K562 (cell line): ENCODE measurements at regions not wholly inside any gene's neighbourhood (a gene's known extent, or its start where the extent isn't known, plus 50 kb on each side); places are given as distances from the start of the nearest gene placed in this dataset.

ENCODE experiments used
- ATAC-seq: fragments of 200-7000 bp; cut with Tn5 transposase; 3 replicates; pipeline ENCODE4 v1.9.1; 2020; ENCODE audit warnings: moderate library complexity
- BruUV-seq: library from RNA; stranded (reverse); fragments of 400-500 nt; replicated peaks from 2 replicates; lab custom pipeline; 2021; lab: Mats Ljungman, UMichigan
- CTCF ChIA-PET: fragments of 300-600 bp; formaldehyde crosslinking; extraction: SDS; loops from one replicate; lab custom pipeline; 2021; ENCODE audit warnings: low intra/inter-chr PET ratio; lab: Yijun Ruan, JAX
- POLR2A ChIA-PET: fragments of 300-600, 350-650 bp; sonication (Branson Sonifier 250); formaldehyde crosslinking; extraction: SDS; loops from one replicate; lab custom pipeline; 2021; ENCODE audit warnings: antibody characterized with exemption, inconsistent platforms; lab: Yijun Ruan, JAX
- DNase-seq, 4 experiments: peaks; one replicate each; pipeline versions ENCODE4 v3.0.0 to v3.0.0-alpha.2; 2011 to 2018; ENCODE audit warnings: low spot score in 3 of 4, mixed read lengths in 3 of 4; ENCODE audit errors: extremely low read depth in 1 of 4
- FAIRE-seq: peaks from 2 replicates; lab custom pipeline; 2011; peaks lifted over from hg19 to GRCh38; lab: Jason Lieb, UNC
- H2AFZ ChIP-seq: 2 replicates; pipeline ENCODE4 v1.6.0; 2011; ENCODE audit warnings: low read depth, low read length, control low read depth, inconsistent platforms
- H3K27ac ChIP-seq: fragments of 200-600 bp; 3 replicates; pipeline ENCODE4 v1.8.0; 2011; ENCODE audit warnings: low read depth, mild to moderate bottlenecking, control low read depth, inconsistent platforms, low read length, moderate library complexity, mixed read lengths; ENCODE audit errors: extremely low read depth
- H3K27me3 ChIP-seq, 2 experiments: fragments of 300-600 bp in 1 of 2; 2 replicates in 1 of 2; 3 replicates in 1 of 2; pipeline versions ENCODE4 v1.6.0 to v1.8.0; 2011; ENCODE audit warnings: inconsistent platforms in 2 of 2, low read length in 2 of 2, mild to moderate bottlenecking in 1 of 2, mixed read lengths in 1 of 2, moderate library complexity in 1 of 2; ENCODE audit not compliant: control insufficient read depth in 2 of 2, insufficient read depth in 2 of 2
- H3K36me3 ChIP-seq: fragments of 300-600 bp; 3 replicates; pipeline ENCODE4 v1.8.0; 2011; ENCODE audit warnings: mild to moderate bottlenecking, low read length, inconsistent platforms; ENCODE audit not compliant: control insufficient read depth, insufficient read depth
- H3K4me1 ChIP-seq, 2 experiments: fragments of 200-600 bp in 1 of 2; replicated peaks in 1 of 2; 2 replicates in 1 of 2; 3 replicates in 1 of 2; pipeline versions ENCODE4 v1.5.1 to v1.8.0; 2011; ENCODE audit warnings: inconsistent platforms in 2 of 2, low read length in 2 of 2, mild to moderate bottlenecking in 1 of 2, mixed read lengths in 1 of 2, moderate library complexity in 1 of 2; ENCODE audit not compliant: control insufficient read depth in 2 of 2, insufficient read depth in 2 of 2
- H3K4me2 ChIP-seq: 2 replicates; pipeline ENCODE4 v1.6.1; 2011; ENCODE audit warnings: low read length, control low read depth, inconsistent platforms, mixed read lengths; ENCODE audit not compliant: insufficient read depth
- H3K4me3 ChIP-seq: fragments of 200-600 bp; sonication (generic), shearing (Covaris generic); 2 replicates; pipeline ENCODE4 v1.5.1; 2016; ENCODE audit warnings: control low read depth, inconsistent platforms
- H3K79me2 ChIP-seq: fragments of 200-600 bp; 3 replicates; pipeline ENCODE4 v1.8.0; 2011; ENCODE audit warnings: low read length, inconsistent platforms; ENCODE audit not compliant: control insufficient read depth, insufficient read depth
- H3K9ac ChIP-seq, 2 experiments: 2 replicates each; pipeline versions ENCODE4 v1.6.0 to v1.6.1; 2011; ENCODE audit warnings: low read depth in 2 of 2, low read length in 2 of 2, control low read depth in 1 of 2, inconsistent platforms in 1 of 2, mild to moderate bottlenecking in 1 of 2, mixed read lengths in 1 of 2; ENCODE audit not compliant: insufficient read depth in 1 of 2
- H3K9me1 ChIP-seq: one replicate; pipeline ENCODE4 v1.6.0; 2011; ENCODE audit warnings: inconsistent platforms, mild to moderate bottlenecking, low read length, moderate library complexity; ENCODE audit not compliant: control insufficient read depth, insufficient read depth
- H3K9me3 ChIP-seq: replicated peaks from 2 replicates; pipeline ENCODE4 v1.5.1; 2011; ENCODE audit warnings: low read depth, low read length, inconsistent platforms; ENCODE audit not compliant: control insufficient read depth, insufficient read depth
- H4K20me1 ChIP-seq: replicated peaks from 2 replicates; pipeline ENCODE4 v1.6.1; 2011; ENCODE audit warnings: low read length, inconsistent platforms, mixed read lengths; ENCODE audit not compliant: control insufficient read depth, insufficient read depth
- BRF1 ChIP-seq: IDR thresholded peaks from 3 replicates; pipeline ENCODE4 v1.6.1; 2011; ENCODE audit warnings: borderline replicate concordance, mild to moderate bottlenecking; ENCODE audit not compliant: insufficient read length; ENCODE audit errors: extremely low read depth
- CREBBP ChIP-seq: IDR thresholded peaks from one replicate; pipeline ENCODE4 v1.6.1; 2012; ENCODE audit warnings: low read depth, mild to moderate bottlenecking, control low read depth, inconsistent platforms, low read length
- DACH1 ChIP-seq: fragments of 450-650 bp; IDR thresholded peaks from 2 replicates; pipeline ENCODE4 v1.6.1; 2018; ENCODE audit not compliant: partially characterized antibody
- E2F3 ChIP-seq: fragments of 250-450 bp; sonication (Bioruptor Pico); IDR thresholded peaks from 2 replicates; pipeline ENCODE4 v1.4.0; 2020; ENCODE audit warnings: mild to moderate bottlenecking
- EP300 ChIP-seq: IDR thresholded peaks from 2 replicates; pipeline ENCODE4 v1.6.1; 2012; ENCODE audit warnings: low read length, improper control_type of control experiment
- HMGN3 ChIP-seq: IDR thresholded peaks from 2 replicates; pipeline ENCODE4 v1.6.1; 2011; ENCODE audit warnings: borderline replicate concordance, low read depth, mild to moderate bottlenecking, mixed read lengths, low read length; ENCODE audit not compliant: insufficient read length; ENCODE audit errors: extremely low read depth
- HNRNPK ChIP-seq: fragments of 200-400 bp; formaldehyde crosslinking; IDR thresholded peaks from one replicate; pipeline ENCODE4 v1.6.1; 2018; ENCODE audit warnings: mild to moderate bottlenecking, low read depth, low read length; ENCODE audit not compliant: poor library complexity, severe bottlenecking
- KLF13 ChIP-seq: fragments of 450-650 bp; IDR thresholded peaks from 2 replicates; pipeline ENCODE4 v1.6.1; 2016; ENCODE audit warnings: missing genetic modification characterization, low read depth, mild to moderate bottlenecking, missing compliant biosample characterization, moderate library complexity, borderline replicate concordance
- NEUROD1 ChIP-seq: fragments of 150-350 bp; IDR thresholded peaks from 2 replicates; pipeline ENCODE4 v1.6.1; 2014; ENCODE audit warnings: borderline replicate concordance, low read length, low read depth; ENCODE audit not compliant: partially characterized antibody
- RBM22 ChIP-seq: fragments of 200-400 bp; formaldehyde crosslinking; IDR thresholded peaks from 2 replicates; pipeline ENCODE4 v1.6.1; 2018; ENCODE audit warnings: low read length, low read depth; ENCODE audit not compliant: poor library complexity, severe bottlenecking
- SAP30 ChIP-seq: fragments of 200-600 bp; sonication (generic); IDR thresholded peaks from 2 replicates; pipeline ENCODE4 v1.6.1; 2012; ENCODE audit warnings: borderline replicate concordance, low read depth, mild to moderate bottlenecking, moderate library complexity, low read length, control low read depth, inconsistent platforms; ENCODE audit not compliant: insufficient read depth, poor library complexity, severe bottlenecking
- ZBTB17 ChIP-seq: fragments of 450-650 bp; formaldehyde crosslinking; IDR thresholded peaks from 2 replicates; pipeline ENCODE4 v1.4.0; 2020; ENCODE audit warnings: mild to moderate bottlenecking
- ZFP30 ChIP-seq: fragments of 250-450 bp; sonication (Bioruptor Pico); IDR thresholded peaks from 2 replicates; pipeline ENCODE4 v1.8.0; 2022; ENCODE audit warnings: moderate library complexity, mild to moderate bottlenecking, inconsistent platforms, borderline replicate concordance
- ZNF175 ChIP-seq: fragments of 200-800 bp; sonication (Bioruptor generic); IDR thresholded peaks from 2 replicates; pipeline ENCODE4 v1.6.1; 2016; ENCODE audit warnings: low read depth, mild to moderate bottlenecking, missing genetic modification characterization, missing compliant biosample characterization
- ZNF511 ChIP-seq: sonication (generic); formaldehyde crosslinking; IDR thresholded peaks from 2 replicates; pipeline ENCODE4 v1.8.0; 2022; ENCODE audit warnings: mild to moderate bottlenecking, missing genetic modification reagents
- WGBS: fragments of 100-300 bp; shearing (Covaris generic); methylation state at CpG from one replicate; pipeline ENCODE4 v1.1.6; 2016; ENCODE audit warnings: low coverage, mixed read lengths; ENCODE audit not compliant: insufficient coverage; ENCODE audit errors: missing lambda C conversion rate; 5-methylcytosine and 5-hydroxymethylcytosine counted together
- in situ Hi-C: fragments of 300-500 bp; cut with MboI; formaldehyde crosslinking; loops from 4 replicates; pipeline ENCODE4 v1.15.0; 2018; ENCODE audit warnings: inconsistent platforms, mixed read lengths
- intact Hi-C: fragments of 100-400 bp; cut with micrococcal nuclease; formaldehyde crosslinking; loops from 2 replicates; pipeline ENCODE4 v1.14.2; 2022
- TF ChIP-seq, protein P1 (sequence below): fragments of 450-650 bp; IDR thresholded peaks from 2 replicates; pipeline ENCODE4 v1.7.1; 2018; ENCODE audit warnings: mild to moderate bottlenecking, low read depth; ENCODE audit not compliant: partially characterized antibody
- TF ChIP-seq, protein P2 (sequence below): IDR thresholded peaks from 2 replicates; pipeline ENCODE4 v1.6.1; 2011; ENCODE audit not compliant: insufficient read length; ENCODE audit errors: extremely low read depth

DNA sequence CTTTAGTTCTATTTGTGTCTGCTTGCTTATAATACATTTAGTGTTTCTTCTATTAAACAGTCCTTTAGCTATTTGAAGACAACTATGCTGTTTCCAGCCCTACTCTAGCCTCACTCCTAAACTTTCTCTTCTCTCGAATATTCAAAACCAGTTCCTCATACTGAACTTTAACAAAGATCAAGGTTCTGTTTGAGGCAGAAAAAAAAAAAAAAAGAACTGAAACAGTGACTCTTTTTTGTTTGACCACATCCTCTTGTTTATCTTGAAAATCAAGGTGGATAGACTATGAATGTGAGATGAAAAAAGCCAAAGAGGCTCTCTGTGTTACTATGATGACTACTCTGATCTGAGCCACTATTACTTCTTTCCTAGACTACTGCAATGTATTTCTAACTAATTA, 154.3 kb downstream of the ZNF365 start (continued):
- TF ChIP-seq RBM22 (no peak), E2F3 (no peak), CREBBP (no peak), ZFP30 (CRISPR knock-in tag) (no peak), HMGN3 (no peak), ZNF511 (CRISPR knock-in tag) (no peak)
- TF ChIP-seq, protein P1, sequence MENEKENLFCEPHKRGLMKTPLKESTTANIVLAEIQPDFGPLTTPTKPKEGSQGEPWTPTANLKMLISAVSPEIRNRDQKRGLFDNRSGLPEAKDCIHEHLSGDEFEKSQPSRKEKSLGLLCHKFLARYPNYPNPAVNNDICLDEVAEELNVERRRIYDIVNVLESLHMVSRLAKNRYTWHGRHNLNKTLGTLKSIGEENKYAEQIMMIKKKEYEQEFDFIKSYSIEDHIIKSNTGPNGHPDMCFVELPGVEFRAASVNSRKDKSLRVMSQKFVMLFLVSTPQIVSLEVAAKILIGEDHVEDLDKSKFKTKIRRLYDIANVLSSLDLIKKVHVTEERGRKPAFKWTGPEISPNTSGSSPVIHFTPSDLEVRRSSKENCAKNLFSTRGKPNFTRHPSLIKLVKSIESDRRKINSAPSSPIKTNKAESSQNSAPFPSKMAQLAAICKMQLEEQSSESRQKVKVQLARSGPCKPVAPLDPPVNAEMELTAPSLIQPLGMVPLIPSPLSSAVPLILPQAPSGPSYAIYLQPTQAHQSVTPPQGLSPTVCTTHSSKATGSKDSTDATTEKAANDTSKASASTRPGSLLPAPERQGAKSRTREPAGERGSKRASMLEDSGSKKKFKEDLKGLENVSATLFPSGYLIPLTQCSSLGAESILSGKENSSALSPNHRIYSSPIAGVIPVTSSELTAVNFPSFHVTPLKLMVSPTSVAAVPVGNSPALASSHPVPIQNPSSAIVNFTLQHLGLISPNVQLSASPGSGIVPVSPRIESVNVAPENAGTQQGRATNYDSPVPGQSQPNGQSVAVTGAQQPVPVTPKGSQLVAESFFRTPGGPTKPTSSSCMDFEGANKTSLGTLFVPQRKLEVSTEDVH: no peak

- no peaks in the 10 kb centered on the region for H3K27me3 ChIP-seq
- no peaks in the 10 kb centered on the region for H3K36me3 ChIP-seq
- H3K4me3 ChIP-seq: no peak overlapping the region
- DNase-seq (no peak), FAIRE-seq (no peak), ATAC-seq (no peak)
- no peaks in the 10 kb centered on the region for H4K20me1 ChIP-seq
- no peak overlapping the region for H2AFZ ChIP-seq
- intact Hi-C loops (no loop called here), in situ Hi-C loops (no loop called here)
- no peak overlapping the region for H3K9ac ChIP-seq
- POLR2A ChIA-PET: no interaction called here
- CTCF ChIA-PET: no interaction called here
- no peak overlapping the region for H3K27ac ChIP-seq
- TF ChIP-seq HNRNPK (no peak), BRF1 (no peak), DACH1 (no peak), EP300 (no peak), ZBTB17 (CRISPR knock-in tag) (no peak), E2F3 (no peak), KLF13 (tag) (no peak), SAP30 (no peak), NEUROD1 (no peak), ZNF175 (no peak)
- TF ChIP-seq, protein P2, sequence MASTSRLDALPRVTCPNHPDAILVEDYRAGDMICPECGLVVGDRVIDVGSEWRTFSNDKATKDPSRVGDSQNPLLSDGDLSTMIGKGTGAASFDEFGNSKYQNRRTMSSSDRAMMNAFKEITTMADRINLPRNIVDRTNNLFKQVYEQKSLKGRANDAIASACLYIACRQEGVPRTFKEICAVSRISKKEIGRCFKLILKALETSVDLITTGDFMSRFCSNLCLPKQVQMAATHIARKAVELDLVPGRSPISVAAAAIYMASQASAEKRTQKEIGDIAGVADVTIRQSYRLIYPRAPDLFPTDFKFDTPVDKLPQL: no peak
- BruUV-seq: no TSS peak
- H3K4me2 ChIP-seq: no peak overlapping the region
- WGBS: 4% methylated on average over 2 of the region's 2 CpGs
- no peaks in the 10 kb centered on the region for H3K9me3 ChIP-seq
- H3K79me2 ChIP-seq: no peaks in the 10 kb centered on the region
- H3K9me1 ChIP-seq: no peaks in the 10 kb centered on the region
- no peaks in the 10 kb centered on the region for H3K4me1 ChIP-seq
Measured at GRCh38 chr10:62529396-62529795, 155.2 kb downstream of the ZNF365 start.
